ENCODE measurements at regions not wholly inside any gene's neighbourhood (a gene's known extent, or its start where the extent isn't known, plus 50 kb on each side); places are given as distances from the start of the nearest gene placed in this dataset.
"Not testable (repeated sequence)": the region's sequence is repeated elsewhere in the genome, so short reads cannot be mapped to it uniquely, and the experiment has no call there.

GRCh38 chr1:101185421-101185820 is 51.4 kb upstream of the S1PR1 start:
- no peak for DNase-seq (ENCODE audit: low spot score)

GRCh38 chr1:101183388-101183699 is 53.5 kb upstream of the S1PR1 start:
- DNase-seq (ENCODE audit: low spot score) = no peak

DNA sequence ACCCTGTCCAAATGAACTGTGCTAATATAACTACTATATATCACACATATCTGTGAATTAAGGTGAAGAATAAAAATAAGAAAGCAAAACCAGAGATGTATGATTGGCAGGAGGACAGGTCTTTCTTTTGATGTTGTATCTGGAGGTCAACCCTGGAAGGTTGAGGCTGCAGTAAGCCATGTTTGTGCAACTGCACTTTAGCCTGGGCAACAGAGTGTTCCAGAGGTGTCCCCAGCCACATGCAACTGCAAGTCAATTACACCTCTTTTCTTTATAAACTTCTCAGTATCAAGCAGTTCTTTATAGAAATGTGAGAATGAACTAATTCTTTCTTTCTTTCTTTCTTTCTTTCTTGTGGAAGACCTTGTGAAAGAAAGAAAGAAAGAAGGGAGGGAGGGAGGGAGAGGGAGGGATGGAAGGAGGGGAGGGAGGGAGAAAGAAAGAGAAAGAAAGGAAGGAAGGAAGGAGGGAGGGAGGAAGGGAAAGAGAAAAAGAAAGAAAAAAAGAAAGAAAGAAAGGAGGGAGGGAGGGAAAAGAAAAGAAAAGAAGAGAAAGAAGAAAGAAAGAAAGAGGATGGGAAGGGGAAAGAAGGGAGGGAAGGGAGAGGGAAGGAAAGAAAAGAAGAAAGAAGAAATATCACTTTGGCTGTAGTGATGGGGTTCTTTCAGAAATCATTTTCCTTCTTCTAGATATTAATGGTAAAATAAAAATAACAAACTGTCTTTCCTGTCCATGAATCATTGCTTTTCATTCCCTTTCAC is 54.0 kb upstream of the S1PR1 start:
- DNase-seq (ENCODE audit: low spot score) = no peak

GRCh38 chr1:101181930-101182329 is 54.9 kb upstream of the S1PR1 start:
- no peak for DNase-seq (ENCODE audit: low spot score)

GRCh38 chr1:101178688-101179491 is 57.9 kb upstream of the S1PR1 start:
- no peak for DNase-seq (ENCODE audit: low spot score)

DNA sequence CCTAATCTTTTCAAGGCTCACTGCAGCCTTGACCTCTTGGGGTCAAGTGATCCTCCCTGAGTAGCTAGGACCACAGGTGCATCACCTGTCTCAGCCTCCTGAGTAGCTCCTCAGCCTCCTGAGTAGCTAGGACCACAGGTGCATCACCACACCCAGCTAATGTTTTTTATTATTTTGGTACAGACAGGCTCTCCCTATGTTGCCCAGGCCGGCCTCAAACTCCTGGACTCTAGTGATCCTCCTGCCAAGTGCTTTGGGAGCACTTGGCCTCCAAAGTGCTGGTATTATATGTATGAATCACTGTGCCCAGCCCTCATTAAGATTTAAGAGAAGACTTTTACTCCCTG is 58.5 kb upstream of the S1PR1 start:
- DNase-seq (ENCODE audit: low spot score) = no peak

DNA sequence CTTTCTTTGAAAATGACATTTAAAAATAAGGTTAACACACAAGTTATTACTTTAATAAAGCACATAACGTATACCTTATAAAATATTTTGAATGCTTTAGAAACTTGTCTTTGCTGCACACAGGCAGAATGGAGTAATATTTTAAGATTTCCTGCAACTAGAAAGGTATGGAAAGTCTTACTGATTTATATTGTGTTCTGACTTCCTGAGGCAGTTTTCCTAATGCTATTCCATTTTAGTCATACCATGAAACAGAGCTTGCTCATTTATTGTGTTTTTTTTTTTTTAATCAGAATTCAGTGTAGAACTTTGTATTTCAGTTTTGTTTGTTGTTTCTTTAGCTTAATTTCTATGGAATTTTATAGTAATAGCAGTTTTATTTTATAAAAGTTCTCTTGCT is 60.9 kb upstream of the S1PR1 start:
- no peak for DNase-seq (ENCODE audit: low spot score)

DNA sequence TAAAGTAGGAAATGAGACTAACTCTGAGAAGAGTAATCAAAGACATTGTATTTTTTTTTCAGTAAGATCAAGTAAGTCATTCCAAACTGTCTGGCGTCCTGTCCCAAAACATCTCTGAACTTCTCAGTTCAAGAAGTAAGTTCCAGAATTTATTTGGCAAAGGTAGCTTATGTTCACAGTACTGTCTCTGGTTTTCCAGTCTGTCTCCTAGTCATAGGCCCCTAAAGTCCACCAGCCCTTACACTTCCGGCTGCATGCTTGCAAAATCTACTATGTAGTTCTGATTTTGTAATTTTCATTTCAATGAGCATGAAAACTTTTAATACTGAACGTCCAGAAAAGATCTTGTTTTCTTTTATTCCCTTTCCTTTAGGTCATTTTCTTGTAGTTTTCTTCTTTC is 61.4 kb upstream of the S1PR1 start:
- DNase-seq (ENCODE audit: low spot score) = no peak

GRCh38 chr1:101174722-101175121 is 62.1 kb upstream of the S1PR1 start:
- DNase-seq (ENCODE audit: low spot score) = peak; percentile 38

GRCh38 chr1:101174298-101174697 is 62.5 kb upstream of the S1PR1 start:
- DNase-seq (ENCODE audit: low spot score) = not testable (repeated sequence)

- DNase-seq (ENCODE audit: low spot score) = no peak
These were observed 66.2 kb upstream of the S1PR1 start for GRCh38 chr1:101170506-101171050.

DNA sequence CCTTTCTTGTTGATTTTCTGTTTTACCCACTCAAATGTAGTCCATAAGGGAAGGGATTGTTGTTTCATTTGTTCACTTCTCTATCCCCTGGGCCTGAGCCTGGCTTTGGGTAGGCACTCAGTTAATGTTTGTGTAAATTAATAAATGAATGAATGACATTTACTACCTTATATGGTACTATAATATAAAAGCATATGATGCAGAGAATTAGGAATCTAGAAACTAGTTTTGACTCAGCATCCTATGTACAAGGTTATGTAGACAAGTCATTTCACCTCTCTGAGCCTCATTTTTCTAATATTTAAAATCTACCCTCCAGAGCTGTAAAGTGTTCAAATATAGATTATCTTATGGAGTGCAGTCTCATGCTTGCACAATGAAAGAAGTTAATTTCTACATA is 68.9 kb upstream of the S1PR1 start:
- no peak for DNase-seq (ENCODE audit: low spot score)

- DNase-seq (ENCODE audit: low spot score) = no peak
These were observed 70.2 kb upstream of the S1PR1 start for GRCh38 chr1:101166583-101167120.

DNA sequence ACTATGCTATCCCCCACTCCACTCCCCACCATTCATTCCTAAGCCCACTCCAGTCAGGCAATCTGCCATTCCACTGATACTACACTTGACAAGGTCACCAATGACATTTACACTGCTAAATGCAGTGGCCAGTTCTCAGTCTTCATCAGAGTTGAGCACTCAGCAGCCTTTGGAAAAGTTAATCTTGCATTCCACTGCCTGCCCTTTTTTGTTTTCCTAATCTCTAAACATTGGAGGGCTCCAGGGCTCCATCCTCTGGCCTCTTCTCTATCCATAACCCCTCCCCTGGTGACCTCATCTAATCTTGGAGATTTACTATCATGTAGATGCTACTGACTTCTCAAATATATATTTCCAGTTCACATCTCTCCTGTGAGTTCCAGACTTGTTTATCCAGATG is 70.9 kb upstream of the S1PR1 start:
- no peak for DNase-seq (ENCODE audit: low spot score)

DNA sequence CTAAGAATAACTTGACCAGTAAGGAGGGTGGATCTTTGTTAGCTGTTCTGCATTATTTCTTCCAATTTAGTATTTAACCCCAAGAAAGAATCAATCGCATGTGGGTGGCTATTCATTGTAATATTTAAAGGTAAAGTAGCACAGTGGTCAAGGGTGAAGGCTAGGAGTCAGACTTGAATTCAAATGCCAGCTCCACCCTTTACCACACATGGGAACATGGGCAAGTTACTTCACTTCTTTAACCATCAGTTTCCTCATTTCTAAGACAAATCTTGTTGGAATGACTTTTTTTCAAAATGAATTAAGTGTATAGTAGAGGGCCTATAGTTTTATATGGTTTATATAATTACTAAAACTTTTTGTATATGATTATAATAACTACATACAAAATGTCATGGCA is 71.3 kb upstream of the S1PR1 start:
- DNase-seq (ENCODE audit: low spot score) = no peak

DNA sequence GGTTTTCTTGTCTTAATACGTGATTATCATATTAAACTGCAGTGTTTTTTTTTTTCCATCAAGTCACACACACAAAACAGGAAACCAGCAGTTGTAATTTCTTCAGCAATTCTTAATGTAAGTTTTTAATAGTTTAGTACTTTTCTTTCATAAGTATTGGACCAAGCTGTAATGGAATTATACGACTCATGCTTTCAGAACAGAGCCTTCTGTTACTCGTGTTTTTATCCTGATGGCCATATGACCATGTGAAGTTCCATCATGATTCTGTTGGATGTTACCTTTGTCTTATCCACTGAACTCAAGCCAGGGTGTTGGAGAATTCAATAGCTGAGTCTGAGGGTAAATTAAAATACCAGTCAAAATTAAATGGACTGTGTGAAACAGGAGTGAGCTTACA is 72.0 kb upstream of the S1PR1 start:
- no peak for DNase-seq (ENCODE audit: low spot score)

GRCh38 chr1:101162736-101163735 is 73.8 kb upstream of the S1PR1 start:
- no peak for DNase-seq (ENCODE audit: low spot score)

- no peak for DNase-seq (ENCODE audit: low spot score)
These were observed 74.5 kb upstream of the S1PR1 start for GRCh38 chr1:101162300-101162699.

GRCh38 chr1:101161619-101162018 is 75.2 kb upstream of the S1PR1 start:
- no peak for DNase-seq (ENCODE audit: low spot score)

DNA sequence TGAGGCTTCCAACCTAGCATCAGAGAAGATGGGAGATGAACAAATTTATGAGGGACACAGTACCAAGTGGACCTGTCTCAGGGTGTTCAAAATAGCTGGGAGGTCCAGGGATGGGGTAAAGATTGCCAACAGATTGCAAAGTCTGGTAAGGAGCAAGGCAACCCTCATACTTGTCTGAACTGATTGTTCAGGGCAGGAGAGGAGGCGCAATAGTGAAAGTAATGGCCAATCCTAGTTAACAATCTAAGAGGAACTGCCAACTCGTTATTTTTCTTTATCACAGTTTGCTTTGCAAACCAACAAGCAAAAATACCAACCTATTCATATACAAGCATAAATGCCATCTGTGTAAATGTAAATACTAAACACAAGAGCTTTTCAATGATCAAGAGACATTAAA is 78.4 kb upstream of the S1PR1 start:
- DNase-seq (ENCODE audit: low spot score) = no peak

DNA sequence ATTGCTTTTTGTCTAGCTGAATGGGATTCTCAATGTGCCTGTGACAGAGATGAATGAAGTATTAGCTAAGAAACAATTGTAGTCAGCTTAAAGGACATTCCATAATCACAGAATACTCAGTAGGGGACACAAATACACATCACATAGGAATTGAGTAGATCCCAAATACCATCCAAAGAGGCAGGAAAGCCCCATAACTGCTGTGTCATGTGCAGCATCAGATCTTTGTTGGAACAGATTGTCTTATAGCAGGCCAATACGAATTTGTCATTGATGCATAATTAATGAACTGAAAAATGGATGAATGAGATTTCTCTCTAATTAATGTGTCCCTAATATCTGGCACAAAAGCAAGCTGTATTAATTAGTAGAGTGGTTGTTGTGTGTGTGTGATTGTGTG is 82.3 kb upstream of the S1PR1 start:
- no peak for DNase-seq (ENCODE audit: low spot score)

DNA sequence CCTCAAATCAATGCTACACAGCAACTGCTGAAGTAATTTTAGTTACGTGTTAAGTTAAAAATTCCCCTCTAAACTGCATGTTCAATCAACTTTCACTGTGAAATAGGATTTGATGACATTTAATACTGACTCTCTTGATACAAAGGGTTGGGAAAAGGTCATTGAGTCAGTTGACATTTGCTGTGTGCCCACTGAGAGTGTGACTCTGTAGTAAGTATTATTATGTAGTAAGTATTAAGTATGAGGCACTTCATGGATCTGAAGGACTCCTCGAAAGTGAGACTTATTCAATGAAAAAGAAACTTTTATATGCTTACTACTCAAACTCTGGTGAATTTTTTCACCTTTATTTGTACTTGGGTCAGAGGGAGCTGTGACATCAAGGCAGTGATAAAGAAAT is 83.1 kb upstream of the S1PR1 start:
- DNase-seq (ENCODE audit: low spot score) = no peak
